ENCODE measurements at regions not wholly inside any gene's neighbourhood (a gene's known extent, or its start where the extent isn't known, plus 50 kb on each side); places are given as distances from the start of the nearest gene placed in this dataset.
"Not testable (repeated sequence)": the region's sequence is repeated elsewhere in the genome, so short reads cannot be mapped to it uniquely, and the experiment has no call there.

- H3K4me1 ChIP-seq: no peaks in the 10 kb centered on the region
- ATAC-seq: no peak
- 57 to 68% methylated on average over 19 of the region's 19 CpGs for WGBS, 2 donors
- no peaks in the 10 kb centered on the region for H3K9me3 ChIP-seq
- no peak overlapping the region for H3K27ac ChIP-seq
- FAIRE-seq: no peak
- H3K4me3 ChIP-seq: no peak overlapping the region
- no peaks in the 10 kb centered on the region for H3K36me3 ChIP-seq
- DNase-seq: peak in 3 of 6 donors; percentile 3 to 29 (median 25)
- TF ChIP-seq CTCF (IDR thresholded peaks at IDR 0.05): no peak
- intact Hi-C loops (cut with DNase I): no loop called here
- no peaks in the 10 kb centered on the region for H3K27me3 ChIP-seq
Measured at GRCh38 chr14:105894125-105894977, 368.0 kb downstream of the TMEM121 start.

GRCh38 chr14:105894978-105895881 is 368.8 kb downstream of the TMEM121 start:
- intact Hi-C loops (cut with DNase I): no loop called here
- Histone ChIP-seq H3K4me3 (no peak overlapping the region), H3K27me3 (no peaks in the 10 kb centered on the region), H3K4me1 (no peaks in the 10 kb centered on the region), H3K9me3 (no peaks in the 10 kb centered on the region), H3K36me3 (no peaks in the 10 kb centered on the region), H3K27ac (no peak overlapping the region)
- ATAC-seq (no peak), FAIRE-seq (no peak), DNase-seq (peak in 3 of 6 donors; percentile 8 to 43 (median 33))
- WGBS, 2 donors: 67 to 69% methylated on average over 30 of the region's 30 CpGs
- no peak for TF ChIP-seq CTCF (IDR thresholded peaks at IDR 0.05)

- H3K4me1 ChIP-seq; H3K27me3 ChIP-seq; FAIRE-seq; H3K9me3 ChIP-seq; H3K36me3 ChIP-seq; intact Hi-C loops (cut with DNase I); H3K4me3 ChIP-seq; ATAC-seq; H3K27ac ChIP-seq: not testable (repeated sequence)
- DNase-seq: peak in 3 of 6 donors; percentile 3 to 27 (median 21)
- WGBS, 2 donors: 58 to 80% methylated on average over 6 of the region's 6 CpGs
Measured at GRCh38 chr14:105896206-105896605, 369.8 kb downstream of the TMEM121 start.

GRCh38 chr14:105896961-105897724 is 370.8 kb downstream of the TMEM121 start:
- H3K4me3 ChIP-seq; ATAC-seq; H3K4me1 ChIP-seq; H3K27me3 ChIP-seq; H3K27ac ChIP-seq; intact Hi-C loops (cut with DNase I); H3K9me3 ChIP-seq; FAIRE-seq; H3K36me3 ChIP-seq: not testable (repeated sequence)
- WGBS, 2 donors: 54 to 55% methylated on average over 6 of the region's 6 CpGs
- peak in 1 of 6 donors; percentile 20 for DNase-seq

- no peaks in the 10 kb centered on the region for H3K9me3 ChIP-seq
- no peaks in the 10 kb centered on the region for H3K4me1 ChIP-seq
- FAIRE-seq: no peak
- WGBS, 2 donors: 60 to 73% methylated on average over 7 of the region's 7 CpGs
- DNase-seq: peak in 3 of 6 donors; percentile 4 to 29 (median 14)
- H3K4me3 ChIP-seq: no peak overlapping the region
- intact Hi-C loops (cut with DNase I): no loop called here
- no peak overlapping the region for H3K27ac ChIP-seq
- no peaks in the 10 kb centered on the region for H3K36me3 ChIP-seq
- no peak for ATAC-seq
- H3K27me3 ChIP-seq: no peaks in the 10 kb centered on the region
- no peak for TF ChIP-seq CTCF (IDR thresholded peaks at IDR 0.05)
Measured at GRCh38 chr14:105897725-105898113, 371.3 kb downstream of the TMEM121 start.
